ENCODE measurements at regions not wholly inside any gene's neighbourhood (a gene's known extent, or its start where the extent isn't known, plus 50 kb on each side); places are given as distances from the start of the nearest gene placed in this dataset.

GRCh38 chr12:45548426-45548825, 181.1 kb upstream of the ARID2 start:
- no peak for DNase-seq (ENCODE audit: low read depth in 4 of 4, low spot score in 3 of 4)

- no peak for DNase-seq (ENCODE audit: low read depth in 4 of 4, low spot score in 3 of 4)
Observed at GRCh38 chr12:45549337-45549902, 180.1 kb upstream of the ARID2 start.

- DNase-seq (ENCODE audit: low read depth in 4 of 4, low spot score in 3 of 4) = no peak
Observed at GRCh38 chr12:45553204-45553603, 176.3 kb upstream of the ARID2 start.

GRCh38 chr12:45557016-45557415, 172.5 kb upstream of the ARID2 start:
- no peak for DNase-seq (ENCODE audit: low read depth in 4 of 4, low spot score in 3 of 4)

GRCh38 chr12:45558353-45558752, 171.2 kb upstream of the ARID2 start:
- DNase-seq (ENCODE audit: low read depth in 4 of 4, low spot score in 3 of 4) = no peak

- no peak for DNase-seq (ENCODE audit: low read depth in 4 of 4, low spot score in 3 of 4)
Observed at GRCh38 chr12:45559537-45559936, 170.0 kb upstream of the ARID2 start.

- no peak for DNase-seq (ENCODE audit: low read depth in 4 of 4, low spot score in 3 of 4)
Observed at GRCh38 chr12:45560689-45561088, 168.8 kb upstream of the ARID2 start.

GRCh38 chr12:45561488-45561887, 168.0 kb upstream of the ARID2 start:
- DNase-seq (ENCODE audit: low read depth in 4 of 4, low spot score in 3 of 4) = no peak

GRCh38 chr12:45565590-45565989, 163.9 kb upstream of the ARID2 start:
- DNase-seq (ENCODE audit: low read depth in 4 of 4, low spot score in 3 of 4) = no peak

- DNase-seq (ENCODE audit: low read depth in 4 of 4, low spot score in 3 of 4) = no peak
Observed at GRCh38 chr12:45566257-45566656, 163.2 kb upstream of the ARID2 start.

- peak; percentile 14 to 84 (median 56) for DNase-seq (ENCODE audit: low read depth in 4 of 4, low spot score in 3 of 4)
Observed at GRCh38 chr12:45568808-45569207, 160.7 kb upstream of the ARID2 start.

GRCh38 chr12:45570501-45570900, 159.0 kb upstream of the ARID2 start:
- DNase-seq (ENCODE audit: low read depth in 4 of 4, low spot score in 3 of 4) = no peak

- no peak for DNase-seq (ENCODE audit: low read depth in 4 of 4, low spot score in 3 of 4)
Observed at GRCh38 chr12:45572114-45572513, 157.4 kb upstream of the ARID2 start.

- no peak for DNase-seq (ENCODE audit: low read depth in 4 of 4, low spot score in 3 of 4)
Observed at GRCh38 chr12:45575417-45575816, 154.1 kb upstream of the ARID2 start.

GRCh38 chr12:45575823-45576475, 153.6 kb upstream of the ARID2 start:
- no peak for DNase-seq (ENCODE audit: low read depth in 4 of 4, low spot score in 3 of 4)

- DNase-seq (ENCODE audit: low read depth in 4 of 4, low spot score in 3 of 4) = no peak
Observed at GRCh38 chr12:45577844-45578399, 151.6 kb upstream of the ARID2 start.

GRCh38 chr12:45580356-45580969, 149.0 kb upstream of the ARID2 start:
- no peak for DNase-seq (ENCODE audit: low read depth in 4 of 4, low spot score in 3 of 4)

- DNase-seq (ENCODE audit: low read depth in 4 of 4, low spot score in 3 of 4) = no peak
Observed at GRCh38 chr12:45581112-45581511, 148.4 kb upstream of the ARID2 start.

- no peak for DNase-seq (ENCODE audit: low read depth in 4 of 4, low spot score in 3 of 4)
Observed at GRCh38 chr12:45582536-45582935, 147.0 kb upstream of the ARID2 start.

- DNase-seq (ENCODE audit: low read depth in 4 of 4, low spot score in 3 of 4) = no peak
Observed at GRCh38 chr12:45582986-45583659, 146.4 kb upstream of the ARID2 start.

- DNase-seq (ENCODE audit: low read depth in 4 of 4, low spot score in 3 of 4) = no peak
Observed at GRCh38 chr12:45584336-45584735, 145.2 kb upstream of the ARID2 start.

Measured in left renal pelvis (tissue), 4 donors.